Stimulated activated naive CD4-positive, alpha-beta T cell treated with Interleukin-2 at 50 U/mL for 16 hours (primary cell): ENCODE measurements at regions not wholly inside any gene's neighbourhood (a gene's known extent, or its start where the extent isn't known, plus 50 kb on each side); places are given as distances from the start of the nearest gene placed in this dataset.
"Not testable (repeated sequence)": the region's sequence is repeated elsewhere in the genome, so short reads cannot be mapped to it uniquely, and the experiment has no call there.

Experiments
- DNase-seq: peaks from one replicate; lab custom pipeline; 2025; lab: John Stamatoyannopoulos, UW

GRCh38 chr6:134784336-134784735, 165.6 kb downstream of the ALDH8A1 start:
- DNase-seq, result no peak

- DNase-seq, result no peak
Measured at GRCh38 chr6:134778431-134778830, 171.5 kb downstream of the ALDH8A1 start.

GRCh38 chr6:134774201-134774638, 175.7 kb downstream of the ALDH8A1 start:
- no peak for DNase-seq

- DNase-seq, result no peak
Measured at GRCh38 chr6:134772671-134773360, 177.1 kb downstream of the ALDH8A1 start.

GRCh38 chr6:134768931-134769330, 181.0 kb downstream of the ALDH8A1 start:
- no peak for DNase-seq

GRCh38 chr6:134766497-134766896, 183.4 kb downstream of the ALDH8A1 start:
- DNase-seq, result no peak

GRCh38 chr6:134764741-134765140, 185.2 kb downstream of the ALDH8A1 start:
- DNase-seq, result no peak

GRCh38 chr6:134763575-134763974, 186.3 kb downstream of the ALDH8A1 start:
- DNase-seq, result not testable (repeated sequence)

- DNase-seq, result no peak
Measured at GRCh38 chr6:134758621-134759020, 191.3 kb downstream of the ALDH8A1 start.

- no peak for DNase-seq
Measured at GRCh38 chr6:134757911-134758361, 192.0 kb downstream of the ALDH8A1 start.

GRCh38 chr6:134756374-134757025, 193.4 kb downstream of the ALDH8A1 start:
- no peak for DNase-seq

- no peak for DNase-seq
Measured at GRCh38 chr6:134754013-134754690, 195.7 kb downstream of the ALDH8A1 start.

GRCh38 chr6:134753001-134753400, 196.9 kb downstream of the ALDH8A1 start:
- no peak for DNase-seq

- no peak for DNase-seq
Measured at GRCh38 chr6:134752445-134752844, 197.5 kb downstream of the ALDH8A1 start.

- DNase-seq, result no peak
Measured at GRCh38 chr6:134750669-134751068, 199.2 kb downstream of the ALDH8A1 start.

- no peak for DNase-seq
Measured at GRCh38 chr6:134748484-134748883, 201.4 kb downstream of the ALDH8A1 start.

- DNase-seq, result not testable (repeated sequence)
Measured at GRCh38 chr6:134747197-134747596, 202.7 kb downstream of the ALDH8A1 start.

- DNase-seq, result no peak
Measured at GRCh38 chr6:134746140-134746539, 203.8 kb downstream of the ALDH8A1 start.

GRCh38 chr6:134745192-134745591, 204.7 kb downstream of the ALDH8A1 start:
- DNase-seq, result not testable (repeated sequence)

GRCh38 chr6:134744301-134744700, 205.6 kb downstream of the ALDH8A1 start:
- DNase-seq, result no peak

- DNase-seq, result no peak
Measured at GRCh38 chr6:134741200-134741536, 208.7 kb downstream of the ALDH8A1 start.

- no peak for DNase-seq
Measured at GRCh38 chr6:134740473-134741199, 209.3 kb downstream of the ALDH8A1 start.

- DNase-seq, result no peak
Measured at GRCh38 chr6:134740027-134740373, 209.9 kb downstream of the ALDH8A1 start.
